ENCODE measurements at regions not wholly inside any gene's neighbourhood (a gene's known extent, or its start where the extent isn't known, plus 50 kb on each side); places are given as distances from the start of the nearest gene placed in this dataset.

GRCh38 chr5:66333192-66333591 lies 189.1 kb downstream of the SREK1 start:
- TF ChIP-seq POLR2A (IDR thresholded peaks at IDR 0.05) (no peak), CTCF (IDR thresholded peaks at IDR 0.05) (no peak), EP300 (IDR thresholded peaks at IDR 0.05) (no peak)

Measured in ovary (tissue), 3 donors.